H1 (cell line): ENCODE measurements at regions not wholly inside any gene's neighbourhood (a gene's known extent, or its start where the extent isn't known, plus 50 kb on each side); places are given as distances from the start of the nearest gene placed in this dataset.

Experiments
- CTCF ChIA-PET: fragments of 300-600 bp; sonication (Branson Sonifier 250); formaldehyde crosslinking; loops from one replicate; lab custom pipeline; 2021; ENCODE audit not compliant: partially characterized antibody; lab: Charles Lee
- POLR2A ChIA-PET: fragments of 300-600 bp; sonication (Branson Sonifier 250); formaldehyde crosslinking; loops from one replicate; lab custom pipeline; 2021; ENCODE audit warnings: inconsistent platforms; ENCODE audit not compliant: partially characterized antibody; lab: Charles Lee
- DNase-seq, 2 experiments: peaks; one replicate each; pipeline versions ENCODE4 v3.0.0 to v3.0.0-alpha.2; 2010 to 2022; ENCODE audit warnings: low spot score in 2 of 2, low read depth in 1 of 2, mixed read lengths in 1 of 2
- FAIRE-seq: peaks from 2 replicates; lab custom pipeline; 2011; peaks lifted over from hg19 to GRCh38; lab: Jason Lieb, UNC
- H2AFZ ChIP-seq: 2 replicates; pipeline ENCODE4 v1.8.1; 2012; ENCODE audit warnings: low read length, inconsistent platforms
- H2AK5ac ChIP-seq: 2 replicates; pipeline ENCODE4 v1.6.1; 2013; ENCODE audit warnings: low read depth, low read length
- H2BK120ac ChIP-seq: replicated peaks from 2 replicates; pipeline ENCODE3; 2013; ENCODE audit warnings: low read depth, low read length, inconsistent platforms
- H2BK12ac ChIP-seq: 2 replicates; pipeline ENCODE4 v1.6.1; 2013; ENCODE audit warnings: low read depth, low read length
- H2BK15ac ChIP-seq: 2 replicates; pipeline ENCODE4 v1.6.1; 2013; ENCODE audit warnings: low read length
- H2BK20ac ChIP-seq: 2 replicates; pipeline ENCODE4 v1.6.1; 2013; ENCODE audit warnings: low read length
- H2BK5ac ChIP-seq: 2 replicates; pipeline ENCODE4 v1.6.1; 2013; ENCODE audit warnings: low read depth, low read length
- H3K14ac ChIP-seq: 2 replicates; pipeline ENCODE4 v1.6.1; 2013; ENCODE audit warnings: inconsistent platforms; ENCODE audit not compliant: insufficient read length
- H3K18ac ChIP-seq: 2 replicates; pipeline ENCODE4 v1.6.1; 2013; ENCODE audit warnings: low read length; ENCODE audit errors: extremely low read depth
- H3K23ac ChIP-seq: 2 replicates; pipeline ENCODE4 v1.6.1; 2013; ENCODE audit warnings: inconsistent platforms; ENCODE audit not compliant: insufficient read length
- H3K23me2 ChIP-seq: 2 replicates; pipeline ENCODE4 v1.6.1; 2013; ENCODE audit warnings: low read depth, low read length
- H3K27ac ChIP-seq: 2 replicates; pipeline ENCODE4 v1.6.1; 2011; ENCODE audit warnings: low read depth, low read length, inconsistent platforms
- H3K27me3 ChIP-seq, 4 experiments: replicated peaks in 1 of 4; 1 replicate in 1 of 4; 2 replicates in 3 of 4; pipeline versions ENCODE4 v1.6.1 to v1.8.1; 2011 to 2013; ENCODE audit warnings: low read length in 3 of 4, mild to moderate bottlenecking in 3 of 4, inconsistent platforms in 2 of 4, mixed read lengths in 2 of 4, moderate library complexity in 1 of 4; ENCODE audit not compliant: control insufficient read depth in 3 of 4, insufficient read depth in 3 of 4; ENCODE audit errors: extremely low read depth in 1 of 4
- H3K36me3 ChIP-seq, 4 experiments: 2 replicates each; pipeline versions ENCODE4 v1.6.1 to v1.8.1; 2011 to 2013; ENCODE audit warnings: mild to moderate bottlenecking in 4 of 4, low read length in 3 of 4, moderate library complexity in 2 of 4, control low read depth in 1 of 4, inconsistent platforms in 1 of 4; ENCODE audit not compliant: insufficient read depth in 4 of 4, control insufficient read depth in 2 of 4
- H3K4ac ChIP-seq: replicated peaks from 2 replicates; pipeline ENCODE3; 2013; ENCODE audit warnings: low read length, low read depth, mixed read lengths, inconsistent platforms; ENCODE audit not compliant: insufficient read length
- H3K4me1 ChIP-seq, 4 experiments: replicated peaks in 1 of 4; 1 replicate in 1 of 4; 2 replicates in 3 of 4; pipeline versions ENCODE4 v1.6.1 to v1.8.1; 2011 to 2013; ENCODE audit warnings: low read length in 3 of 4, inconsistent platforms in 2 of 4, mixed read lengths in 1 of 4; ENCODE audit not compliant: insufficient read depth in 4 of 4, control insufficient read depth in 3 of 4
- H3K4me2 ChIP-seq, 2 experiments: 2 replicates each; pipeline versions ENCODE4 v1.6.1 to v1.8.1; 2011 to 2013; ENCODE audit warnings: low read depth in 2 of 2, low read length in 2 of 2, control low read depth in 1 of 2, inconsistent platforms in 1 of 2, mild to moderate bottlenecking in 1 of 2; ENCODE audit not compliant: insufficient read depth in 1 of 2
- H3K4me3 ChIP-seq, 4 experiments: fragments of 200-600, 300-600 bp in 1 of 4; sonication (generic), shearing (Covaris generic), sonication (Bioruptor Twin) in 1 of 4; 2 replicates each; pipeline versions ENCODE4 v1.5.1 to v1.8.1; 2011 to 2016; ENCODE audit warnings: low read length in 4 of 4, low read depth in 3 of 4, control low read depth in 2 of 4, inconsistent platforms in 2 of 4, mild to moderate bottlenecking in 2 of 4, mixed read lengths in 1 of 4, moderate library complexity in 1 of 4; ENCODE audit not compliant: insufficient read depth in 2 of 4; ENCODE audit errors: extremely low read depth in 1 of 4
- H3K56ac ChIP-seq: replicated peaks from 2 replicates; pipeline ENCODE3; 2013; ENCODE audit warnings: low read depth, mild to moderate bottlenecking, mixed read lengths, low read length, inconsistent platforms; ENCODE audit not compliant: insufficient read length
- H3K79me1 ChIP-seq: 2 replicates; pipeline ENCODE4 v1.6.1; 2013; ENCODE audit warnings: low read depth, low read length, control low read depth
- H3K79me2 ChIP-seq, 2 experiments: 2 replicates each; pipeline versions ENCODE4 v1.6.1 to v1.8.1; 2012 to 2013; ENCODE audit warnings: low read length in 2 of 2, mild to moderate bottlenecking in 2 of 2, inconsistent platforms in 1 of 2; ENCODE audit not compliant: insufficient read depth in 2 of 2, control insufficient read depth in 1 of 2
- H3K9ac ChIP-seq, 4 experiments: replicated peaks in 1 of 4; 1 replicate in 1 of 4; 2 replicates in 3 of 4; pipeline versions ENCODE4 v1.6.1 to v1.8.1; 2011 to 2013; ENCODE audit warnings: low read depth in 3 of 4, low read length in 3 of 4, control low read depth in 2 of 4, mild to moderate bottlenecking in 2 of 4, moderate library complexity in 2 of 4, inconsistent platforms in 1 of 4; ENCODE audit errors: extremely low read depth in 1 of 4
- H3K9me3 ChIP-seq, 2 experiments: 2 replicates each; pipeline versions ENCODE4 v1.6.1 to v1.8.1; 2012 to 2013; ENCODE audit warnings: mild to moderate bottlenecking in 2 of 2, moderate library complexity in 2 of 2, control low read depth in 1 of 2, inconsistent platforms in 1 of 2, low read depth in 1 of 2, low read length in 1 of 2, mixed read lengths in 1 of 2; ENCODE audit not compliant: insufficient read depth in 2 of 2
- H4K20me1 ChIP-seq, 2 experiments: replicated peaks in 1 of 2; 2 replicates each; pipeline versions ENCODE3 to v1.8.1; 2011 to 2013; ENCODE audit warnings: inconsistent platforms in 2 of 2, low read length in 2 of 2, mild to moderate bottlenecking in 1 of 2; ENCODE audit not compliant: insufficient read depth in 2 of 2, control insufficient read depth in 1 of 2
- H4K5ac ChIP-seq: 2 replicates; pipeline ENCODE4 v1.6.1; 2013; ENCODE audit warnings: low read length, low read depth, mixed read lengths, inconsistent platforms; ENCODE audit not compliant: insufficient read length
- H4K8ac ChIP-seq: 2 replicates; pipeline ENCODE4 v1.8.0; 2013; ENCODE audit warnings: mild to moderate bottlenecking, moderate library complexity, low read length, inconsistent platforms; ENCODE audit not compliant: insufficient read depth; ENCODE audit errors: extremely low read depth
- H4K91ac ChIP-seq: replicated peaks from 2 replicates; pipeline ENCODE3; 2013; ENCODE audit warnings: low read length, mixed read lengths, inconsistent platforms; ENCODE audit not compliant: insufficient read length
- EZH2 ChIP-seq: fragments of 200-600 bp; sonication (generic); IDR thresholded peaks from 2 replicates; pipeline ENCODE4 v1.7.1; 2012; ENCODE audit warnings: low read depth, mild to moderate bottlenecking, moderate library complexity, low read length, inconsistent platforms; ENCODE audit not compliant: severe bottlenecking
- PHF8 ChIP-seq: fragments of 200-600 bp; sonication (generic); conservative IDR thresholded peaks from 2 replicates; pipeline ENCODE4 v1.7.1; 2012; ENCODE audit warnings: low read depth, mild to moderate bottlenecking, inconsistent platforms, low read length, moderate library complexity
- WGBS, 2 experiments: shearing (Covaris generic) in 1 of 2; methylation state at CpG; one replicate each; pipeline versions ENCODE4 v1.1.6 to v1.1.7; 2013 to 2015; ENCODE audit warnings: low lambda C conversion rate in 2 of 2, mixed read lengths in 2 of 2, inconsistent platforms in 1 of 2, low coverage in 1 of 2, missing lambda C conversion rate in 1 of 2; ENCODE audit not compliant: insufficient replicate concordance in 2 of 2, insufficient coverage in 1 of 2, insufficient read length in 1 of 2; ENCODE audit errors: extremely low coverage in 1 of 2, missing lambda C conversion rate in 1 of 2; 5-methylcytosine and 5-hydroxymethylcytosine counted together

DNA sequence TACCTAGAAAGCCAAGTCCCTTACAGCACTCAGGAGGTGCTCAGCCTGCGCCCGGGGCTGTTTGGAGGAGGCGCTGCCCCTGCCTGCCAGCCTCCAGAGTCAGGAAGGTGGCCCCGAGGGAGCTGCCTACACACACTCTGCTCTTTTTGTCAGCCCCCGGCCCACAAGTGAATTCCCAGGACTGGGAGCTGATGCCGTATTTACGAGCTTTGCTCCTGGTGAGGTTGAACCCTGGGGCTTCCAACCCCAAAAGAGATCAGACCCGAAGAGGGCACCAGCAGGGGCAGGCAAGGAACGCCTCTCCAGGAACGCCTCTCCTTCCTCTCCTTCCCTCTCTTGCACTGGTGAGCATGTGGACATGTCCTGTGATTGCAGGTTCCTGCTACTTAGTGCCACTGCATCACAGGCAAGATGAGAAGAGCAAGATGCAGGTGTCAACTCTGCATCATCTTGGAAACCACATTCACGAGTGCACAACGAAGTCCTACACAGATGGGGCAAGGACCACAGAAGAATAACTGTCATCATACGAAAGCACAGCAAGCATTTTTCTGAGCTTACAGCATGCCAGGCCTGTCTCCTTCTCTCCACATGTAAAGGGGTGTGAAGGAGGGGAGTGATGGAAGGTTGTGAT, 126.7 kb downstream of the NDUFA10 start:
- WGBS, 2 experiments = 92% methylated on average over 13 of the region's 13 CpGs; no CpG with 5 or more reads in 1 of the 2 experiments
- POLR2A ChIA-PET = no interaction called here
- no peak for TF ChIP-seq PHF8
- TF ChIP-seq EZH2 = no peak

More for the DNA sequence above, 126.7 kb downstream of the NDUFA10 start:
- Histone ChIP-seq H2BK120ac (no peak overlapping the region), H4K8ac (no peak overlapping the region), H4K20me1 (no peaks in the 10 kb centered on the region), H3K14ac (no peak overlapping the region), H3K79me2 (no peaks in the 10 kb centered on the region), H3K36me3 (no peaks in the 10 kb centered on the region), H3K4me3 (no peak overlapping the region), H3K27me3 (no peaks in the 10 kb centered on the region), H2BK5ac (no peak overlapping the region), H2BK12ac (no peak overlapping the region), H3K4me2 (no peak overlapping the region), H3K56ac (no peak overlapping the region), H2AFZ (no peak overlapping the region), H3K23ac (no peak overlapping the region), H4K5ac (no peak overlapping the region), H3K9me3 (no peaks in the 10 kb centered on the region), H4K91ac (no peak overlapping the region), H3K4ac (no peak overlapping the region), H2AK5ac (no peak overlapping the region), H3K23me2 (no peaks in the 10 kb centered on the region; the same call in 1 of the 2 replicates), H3K18ac (no peak overlapping the region), H3K4me1 (peaks cover 7 to 20% (median 10%) of the 10 kb centered on the region in 4 experiments), H3K9ac (no peak overlapping the region), H2BK20ac (no peak overlapping the region), H3K27ac (no peak overlapping the region; the same call in 1 of the 2 replicates), H3K79me1 (no peaks in the 10 kb centered on the region), H2BK15ac (no peak overlapping the region)
- CTCF ChIA-PET = no interaction called here
- DNase-seq = peak in 1 of 2 experiments; percentile 19
- FAIRE-seq = no peak
